NCI-H2227 (cell line): ENCODE measurements at regions not wholly inside any gene's neighbourhood (a gene's known extent, or its start where the extent isn't known, plus 50 kb on each side); places are given as distances from the start of the nearest gene placed in this dataset.

Source experiments
- DNase-seq: peaks from one replicate; lab custom pipeline; 2025; ENCODE audit not compliant: unreplicated experiment; lab: John Stamatoyannopoulos, UW

GRCh38 chr5:130277522-130277921 lies 373.3 kb downstream of the CHSY3 start:
- no peak for DNase-seq

DNA sequence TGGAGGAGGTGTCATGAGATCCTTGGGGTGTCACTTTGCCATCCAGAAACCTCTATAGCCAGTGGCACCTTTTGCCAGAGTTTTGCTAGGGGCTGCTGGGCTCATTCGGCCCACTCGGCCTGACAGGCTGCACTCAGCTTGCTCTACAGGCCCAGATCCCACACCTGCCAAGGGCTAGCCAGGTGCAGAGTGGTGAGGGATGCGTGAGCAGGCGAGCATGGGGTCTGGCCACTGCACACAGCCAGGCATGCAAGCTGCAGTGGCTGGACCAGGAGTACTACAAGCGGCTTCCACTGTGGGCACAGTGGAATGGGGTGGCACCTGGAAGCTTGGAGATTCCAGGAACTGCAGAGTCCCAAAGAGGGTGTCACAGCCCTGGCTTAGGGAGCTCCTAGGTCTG lies 372.7 kb downstream of the CHSY3 start:
- DNase-seq: no peak

GRCh38 chr5:130272837-130273236 lies 368.6 kb downstream of the CHSY3 start:
- no peak for DNase-seq

DNA sequence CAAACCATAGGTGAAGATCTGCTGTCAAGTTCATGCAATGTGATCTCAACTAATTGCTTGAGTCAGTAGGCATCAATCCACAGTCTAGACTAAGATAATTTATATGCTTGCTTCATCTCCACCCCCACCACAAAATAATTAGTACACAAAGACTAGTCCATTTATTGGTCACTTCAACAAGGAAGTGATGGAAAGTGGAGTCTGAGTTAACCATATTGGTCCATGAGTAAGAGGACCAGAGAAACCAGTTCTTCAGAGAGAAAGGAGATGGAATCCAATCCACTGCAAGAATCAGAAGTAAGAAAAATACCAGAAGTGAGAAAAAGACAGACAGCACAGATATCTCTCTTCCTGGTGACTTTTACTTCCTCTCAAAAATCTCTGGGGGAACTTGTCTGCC lies 366.5 kb downstream of the CHSY3 start:
- no peak for DNase-seq

DNA sequence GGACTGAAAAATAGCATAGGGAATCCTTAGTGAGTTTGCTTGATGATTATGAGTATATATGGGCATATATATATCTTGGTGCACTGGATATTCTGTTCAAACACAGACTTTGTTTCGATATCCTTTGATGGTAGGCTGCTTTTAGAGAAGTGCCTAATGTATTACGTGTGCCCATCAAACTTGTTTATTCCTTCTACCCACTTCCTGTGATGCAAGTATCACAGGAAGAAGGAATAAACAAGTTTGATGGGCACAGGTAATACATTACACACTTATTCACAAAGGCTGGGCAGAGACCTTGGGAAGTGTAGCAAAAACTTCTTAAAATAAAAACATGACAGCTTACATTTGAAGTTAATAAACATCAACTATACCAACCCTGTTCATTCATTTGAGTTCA lies 364.2 kb downstream of the CHSY3 start:
- DNase-seq: no peak

DNA sequence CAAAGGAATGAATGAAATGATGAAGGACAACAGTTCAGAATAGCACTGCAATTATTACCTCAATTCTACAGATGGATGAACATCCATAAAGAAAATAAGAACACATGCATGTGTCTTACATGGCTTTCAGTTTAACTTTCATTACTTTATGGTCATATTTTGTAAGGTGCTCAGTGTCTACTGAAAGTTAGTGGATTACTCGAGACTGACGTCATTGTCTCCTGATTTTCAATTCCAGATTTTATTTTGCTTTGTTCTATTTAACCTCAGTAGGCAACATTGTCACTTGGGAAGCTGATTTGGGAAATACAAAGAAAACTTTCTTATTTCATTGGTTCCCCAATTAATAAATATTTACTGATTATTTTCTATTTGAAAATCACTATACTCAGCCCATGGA lies 363.7 kb downstream of the CHSY3 start:
- no peak for DNase-seq

- no peak for DNase-seq
Measured at GRCh38 chr5:130260481-130260880, 356.2 kb downstream of the CHSY3 start.

GRCh38 chr5:130251931-130252330 lies 347.7 kb downstream of the CHSY3 start:
- no peak for DNase-seq

GRCh38 chr5:130243641-130244040 lies 339.4 kb downstream of the CHSY3 start:
- DNase-seq: no peak

- DNase-seq: no peak
Measured at GRCh38 chr5:130237721-130238120, 333.5 kb downstream of the CHSY3 start.
